DOHH2 (cell line): ENCODE measurements at regions not wholly inside any gene's neighbourhood (a gene's known extent, or its start where the extent isn't known, plus 50 kb on each side); places are given as distances from the start of the nearest gene placed in this dataset.

Experiments used
- H3F3A ChIP-seq: fragments of 200-600 bp; sonication (generic), shearing (Covaris generic); 2 replicates; pipeline ENCODE4 v1.6.0; 2016; ENCODE audit warnings: antibody characterized with exemption, mild to moderate bottlenecking; ENCODE audit not compliant: control insufficient read depth, insufficient read depth
- H3K27ac ChIP-seq: fragments of 200-600 bp; sonication (generic); 2 replicates; pipeline ENCODE4 v1.5.1; 2014; ENCODE audit warnings: low read depth, mild to moderate bottlenecking, low read length, moderate library complexity
- H3K27me3 ChIP-seq: fragments of 200-600 bp; sonication (generic); 2 replicates; pipeline ENCODE4 v1.6.1; 2014; ENCODE audit warnings: mild to moderate bottlenecking, low read length, mixed read lengths; ENCODE audit not compliant: control insufficient read depth
- H3K36me3 ChIP-seq: fragments of 200-600 bp; sonication (generic); 2 replicates; pipeline ENCODE4 v1.6.1; 2014; ENCODE audit warnings: mild to moderate bottlenecking, low read length, moderate library complexity, mixed read lengths; ENCODE audit not compliant: control insufficient read depth
- H3K4me1 ChIP-seq: fragments of 200-600 bp; sonication (generic); 2 replicates; pipeline ENCODE4 v1.6.1; 2014; ENCODE audit warnings: mild to moderate bottlenecking, low read length, mixed read lengths; ENCODE audit not compliant: control insufficient read depth
- H3K4me2 ChIP-seq: fragments of 200-600 bp; sonication (generic); 2 replicates; pipeline ENCODE4 v1.6.0; 2014; ENCODE audit warnings: mild to moderate bottlenecking, low read length, moderate library complexity
- H3K4me3 ChIP-seq: fragments of 200-600 bp; sonication (generic); 2 replicates; pipeline ENCODE4 v1.5.1; 2014; ENCODE audit warnings: mild to moderate bottlenecking, low read length, mixed read lengths
- H3K79me2 ChIP-seq: fragments of 200-600 bp; sonication (generic); 2 replicates; pipeline ENCODE4 v1.6.1; 2014; ENCODE audit warnings: mild to moderate bottlenecking, low read length, mixed read lengths; ENCODE audit not compliant: control insufficient read depth
- H3K9me2 ChIP-seq: fragments of 200-600 bp; sonication (generic); replicated peaks from 2 replicates; pipeline ENCODE4 v1.6.1; 2014; ENCODE audit warnings: mild to moderate bottlenecking, low read length, mixed read lengths; ENCODE audit not compliant: control insufficient read depth
- H3K9me3 ChIP-seq: fragments of 200-600 bp; sonication (generic); 2 replicates; pipeline ENCODE4 v1.6.1; 2014; ENCODE audit warnings: antibody characterized with exemption, low read length, mixed read lengths; ENCODE audit not compliant: control insufficient read depth, insufficient read depth
- H4K20me1 ChIP-seq: fragments of 200-600 bp; sonication (generic); 2 replicates; pipeline ENCODE4 v1.6.0; 2014; ENCODE audit warnings: low read depth, mild to moderate bottlenecking, antibody characterized with exemption, low read length, moderate library complexity; ENCODE audit not compliant: control insufficient read depth, insufficient read depth
- EZH2phosphoT487 ChIP-seq: fragments of 200-600 bp; sonication (generic); IDR thresholded peaks from 2 replicates; pipeline ENCODE4 v1.6.1; 2017; ENCODE audit warnings: borderline replicate concordance, mild to moderate bottlenecking, antibody characterized with exemption, low read length, moderate library complexity, mixed read lengths
- TF ChIP-seq, protein P1 (sequence below): fragments of 200-600 bp; sonication (generic); IDR thresholded peaks from one replicate; pipeline ENCODE4 v1.5.1; 2014; ENCODE audit warnings: antibody characterized with exemption, mild to moderate bottlenecking, low read depth, low read length; ENCODE audit not compliant: poor library complexity, severe bottlenecking

DNA sequence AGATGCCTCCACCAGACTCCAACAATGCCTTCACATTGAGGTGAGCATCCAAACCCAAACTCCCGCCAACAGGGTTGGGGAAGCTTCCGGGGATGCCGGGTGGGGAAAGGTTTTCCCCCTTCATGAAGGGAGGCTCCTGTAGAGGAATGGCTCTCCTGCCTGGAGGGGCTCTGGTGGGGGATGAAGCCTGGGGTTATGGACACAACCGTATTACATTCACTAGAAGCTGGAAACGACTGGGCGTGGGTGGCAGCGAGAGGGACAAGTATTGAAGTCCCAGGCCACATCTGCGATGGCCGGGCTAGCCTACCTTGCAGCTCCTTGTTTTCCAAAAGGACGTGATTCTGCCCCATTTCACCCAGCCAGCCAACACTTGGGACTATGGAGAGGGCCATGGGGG is 321.1 kb downstream of the C16orf95 start:
- Histone ChIP-seq H3K9me2 (no peaks in the 10 kb centered on the region), H3F3A (no peaks in the 10 kb centered on the region), H4K20me1 (no peaks in the 10 kb centered on the region), H3K27ac (no peak overlapping the region), H3K4me2 (no peak overlapping the region), H3K36me3 (no peaks in the 10 kb centered on the region), H3K4me3 (no peak overlapping the region), H3K9me3 (no peaks in the 10 kb centered on the region), H3K27me3 (peaks cover 6% of the 10 kb centered on the region), H3K4me1 (no peaks in the 10 kb centered on the region), H3K79me2 (no peaks in the 10 kb centered on the region)
- no peak for TF ChIP-seq EZH2phosphoT487
- TF ChIP-seq, protein P1, sequence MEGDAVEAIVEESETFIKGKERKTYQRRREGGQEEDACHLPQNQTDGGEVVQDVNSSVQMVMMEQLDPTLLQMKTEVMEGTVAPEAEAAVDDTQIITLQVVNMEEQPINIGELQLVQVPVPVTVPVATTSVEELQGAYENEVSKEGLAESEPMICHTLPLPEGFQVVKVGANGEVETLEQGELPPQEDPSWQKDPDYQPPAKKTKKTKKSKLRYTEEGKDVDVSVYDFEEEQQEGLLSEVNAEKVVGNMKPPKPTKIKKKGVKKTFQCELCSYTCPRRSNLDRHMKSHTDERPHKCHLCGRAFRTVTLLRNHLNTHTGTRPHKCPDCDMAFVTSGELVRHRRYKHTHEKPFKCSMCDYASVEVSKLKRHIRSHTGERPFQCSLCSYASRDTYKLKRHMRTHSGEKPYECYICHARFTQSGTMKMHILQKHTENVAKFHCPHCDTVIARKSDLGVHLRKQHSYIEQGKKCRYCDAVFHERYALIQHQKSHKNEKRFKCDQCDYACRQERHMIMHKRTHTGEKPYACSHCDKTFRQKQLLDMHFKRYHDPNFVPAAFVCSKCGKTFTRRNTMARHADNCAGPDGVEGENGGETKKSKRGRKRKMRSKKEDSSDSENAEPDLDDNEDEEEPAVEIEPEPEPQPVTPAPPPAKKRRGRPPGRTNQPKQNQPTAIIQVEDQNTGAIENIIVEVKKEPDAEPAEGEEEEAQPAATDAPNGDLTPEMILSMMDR: no peak

DNA sequence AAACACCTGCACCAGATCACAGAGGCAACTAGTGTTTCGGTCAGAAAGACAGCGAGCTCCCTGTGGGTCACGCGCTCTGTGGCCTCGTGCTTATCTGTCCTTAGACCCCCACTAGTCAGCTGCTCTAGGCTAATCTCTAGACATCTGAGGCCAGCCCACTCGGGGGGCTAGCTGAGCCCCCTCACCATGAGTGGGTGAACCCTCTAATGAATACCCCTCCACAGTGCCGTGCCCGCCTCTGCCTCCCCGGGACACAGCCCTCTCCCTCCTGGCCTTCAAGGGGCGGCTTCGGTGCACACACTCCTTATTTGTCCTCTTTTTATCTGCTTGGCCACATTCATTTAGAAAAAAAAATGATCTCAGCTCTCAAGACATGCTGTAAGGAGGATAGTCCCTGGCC is 320.1 kb downstream of the C16orf95 start:
- Histone ChIP-seq H3F3A (no peaks in the 10 kb centered on the region), H3K27me3 (peaks cover 6% of the 10 kb centered on the region), H3K4me3 (no peak overlapping the region), H3K4me2 (no peak overlapping the region), H4K20me1 (no peaks in the 10 kb centered on the region), H3K4me1 (no peaks in the 10 kb centered on the region), H3K9me3 (no peaks in the 10 kb centered on the region), H3K36me3 (no peaks in the 10 kb centered on the region), H3K79me2 (no peaks in the 10 kb centered on the region), H3K9me2 (no peaks in the 10 kb centered on the region), H3K27ac (no peak overlapping the region)
- no peak for TF ChIP-seq EZH2phosphoT487
- TF ChIP-seq, protein P1: no peak

DNA sequence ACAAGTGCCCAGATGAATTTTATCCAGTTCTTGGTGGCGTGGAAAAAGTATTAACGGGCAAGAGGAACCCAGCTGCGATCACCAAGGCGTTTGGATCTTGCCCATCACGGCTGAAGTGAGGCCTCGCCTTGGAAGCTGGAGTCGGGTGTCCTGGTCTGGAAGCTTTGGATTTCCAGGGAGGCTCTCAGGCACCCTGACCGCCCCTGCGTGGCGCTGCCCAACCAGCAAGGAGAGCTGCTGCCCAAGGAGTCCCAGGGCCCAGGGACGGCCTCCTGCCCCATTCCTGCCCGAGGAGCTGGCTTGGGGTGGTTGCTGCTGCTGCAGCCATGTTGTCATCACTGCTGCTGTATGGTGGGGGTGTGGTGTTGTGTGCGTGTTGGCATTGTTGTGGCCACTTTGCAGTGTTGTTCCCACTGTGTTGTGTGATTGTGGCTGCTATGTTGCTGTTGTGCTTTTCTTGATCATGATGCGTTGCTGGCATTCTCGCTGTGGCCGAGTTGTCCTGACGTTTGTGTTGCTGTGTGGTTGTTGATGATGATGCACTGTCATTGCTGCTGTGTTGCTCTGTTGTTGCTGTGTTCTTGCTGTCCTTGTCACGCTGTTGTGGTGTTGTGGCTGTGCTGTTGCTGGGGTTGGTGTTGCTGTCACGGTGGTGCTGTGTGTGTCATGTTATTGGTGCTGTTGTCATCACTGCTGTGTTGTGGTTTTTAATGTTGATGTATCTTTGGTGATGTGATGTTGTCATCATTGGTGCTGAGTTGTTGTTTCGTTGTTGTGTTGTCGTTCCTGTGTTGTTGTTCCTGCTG is 318.8 kb downstream of the C16orf95 start:
- no peaks in the 10 kb centered on the region for H4K20me1 ChIP-seq
- no peaks in the 10 kb centered on the region for H3K4me1 ChIP-seq
- no peak for TF ChIP-seq EZH2phosphoT487
- TF ChIP-seq, protein P1: no peak
- no peak overlapping the region for H3K27ac ChIP-seq
- no peaks in the 10 kb centered on the region for H3K36me3 ChIP-seq
- H3K27me3 ChIP-seq: peaks cover 6% of the 10 kb centered on the region
- no peaks in the 10 kb centered on the region for H3K79me2 ChIP-seq
- H3K9me2 ChIP-seq: no peaks in the 10 kb centered on the region
- no peaks in the 10 kb centered on the region for H3K9me3 ChIP-seq
- no peaks in the 10 kb centered on the region for H3F3A ChIP-seq
- H3K4me2 ChIP-seq: no peak overlapping the region
- no peak overlapping the region for H3K4me3 ChIP-seq
